Coronary artery (tissue), 2 donors: ENCODE measurements at regions not wholly inside any gene's neighbourhood (a gene's known extent, or its start where the extent isn't known, plus 50 kb on each side); places are given as distances from the start of the nearest gene placed in this dataset.

Experiments used
- DNase-seq: peaks from one replicate; pipeline ENCODE4 v3.0.0-alpha.2; 2017; ENCODE audit warnings: low spot score
- H3K27ac ChIP-seq, 2 donors: fragments of 200-600 bp; sonication (generic); one replicate each; pipeline ENCODE4 v1.5.1; 2016 to 2019
- H3K4me3 ChIP-seq: fragments of 200-600 bp; sonication (generic); 2 replicates; pipeline ENCODE4 v1.5.1; 2016; ENCODE audit warnings: mild to moderate bottlenecking, moderate library complexity
- TF ChIP-seq, protein P1 (sequence below): fragments of 200-600 bp; sonication (generic); IDR thresholded peaks from one replicate; pipeline ENCODE4 v1.5.1; 2019; ENCODE audit warnings: antibody characterized with exemption

DNA sequence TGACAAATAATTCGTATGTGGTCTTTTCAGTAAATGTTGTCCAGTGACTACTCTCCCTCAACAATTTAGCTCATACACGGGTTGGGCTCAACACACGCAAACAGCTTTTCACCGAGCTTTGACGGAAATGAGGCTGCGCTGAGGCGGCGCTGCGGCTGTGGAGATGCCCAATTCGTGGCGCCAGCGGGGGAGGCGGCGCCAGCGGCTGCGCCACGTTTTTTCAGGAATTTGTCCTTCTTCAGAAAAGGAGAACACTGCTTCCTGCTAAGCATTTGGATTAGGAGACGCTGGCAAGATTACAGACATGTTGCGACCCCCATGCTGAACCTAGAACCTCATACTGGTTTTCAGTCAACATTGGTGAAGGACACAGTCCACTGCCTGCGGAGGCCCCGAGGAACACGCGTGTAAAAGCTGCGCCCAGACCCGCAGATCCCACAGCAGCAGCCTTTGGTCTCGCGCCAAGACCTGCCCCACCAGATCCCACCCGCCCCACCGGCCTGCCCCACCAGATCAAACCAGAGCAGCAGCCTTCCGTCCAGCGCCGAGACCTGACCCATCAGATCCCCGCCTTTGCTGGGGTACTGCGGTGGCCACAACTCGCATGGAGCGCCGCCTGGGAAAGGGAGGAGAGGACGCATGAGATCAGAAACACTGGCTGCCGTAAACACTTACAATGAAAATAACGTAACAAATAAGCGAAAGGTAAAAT is 173.8 kb downstream of the TMEM18 start:
- TF ChIP-seq, protein P1, sequence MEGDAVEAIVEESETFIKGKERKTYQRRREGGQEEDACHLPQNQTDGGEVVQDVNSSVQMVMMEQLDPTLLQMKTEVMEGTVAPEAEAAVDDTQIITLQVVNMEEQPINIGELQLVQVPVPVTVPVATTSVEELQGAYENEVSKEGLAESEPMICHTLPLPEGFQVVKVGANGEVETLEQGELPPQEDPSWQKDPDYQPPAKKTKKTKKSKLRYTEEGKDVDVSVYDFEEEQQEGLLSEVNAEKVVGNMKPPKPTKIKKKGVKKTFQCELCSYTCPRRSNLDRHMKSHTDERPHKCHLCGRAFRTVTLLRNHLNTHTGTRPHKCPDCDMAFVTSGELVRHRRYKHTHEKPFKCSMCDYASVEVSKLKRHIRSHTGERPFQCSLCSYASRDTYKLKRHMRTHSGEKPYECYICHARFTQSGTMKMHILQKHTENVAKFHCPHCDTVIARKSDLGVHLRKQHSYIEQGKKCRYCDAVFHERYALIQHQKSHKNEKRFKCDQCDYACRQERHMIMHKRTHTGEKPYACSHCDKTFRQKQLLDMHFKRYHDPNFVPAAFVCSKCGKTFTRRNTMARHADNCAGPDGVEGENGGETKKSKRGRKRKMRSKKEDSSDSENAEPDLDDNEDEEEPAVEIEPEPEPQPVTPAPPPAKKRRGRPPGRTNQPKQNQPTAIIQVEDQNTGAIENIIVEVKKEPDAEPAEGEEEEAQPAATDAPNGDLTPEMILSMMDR: no peak
- Histone ChIP-seq H3K27ac (no peak overlapping the region), H3K4me3 (no peak overlapping the region)
- peak; percentile 57 for DNase-seq

- DNase-seq: peak; percentile 33
- TF ChIP-seq, protein P1: no peak
- Histone ChIP-seq H3K4me3 (no peak overlapping the region), H3K27ac (no peak overlapping the region)
These were observed 174.4 kb downstream of the TMEM18 start for GRCh38 chr2:502831-503230.

- H3K4me3 ChIP-seq: no peak overlapping the region
- TF ChIP-seq, protein P1: no peak
- DNase-seq: peak; percentile 36
- no peak overlapping the region for H3K27ac ChIP-seq
These were observed 175.5 kb downstream of the TMEM18 start for GRCh38 chr2:501667-502066.

DNA sequence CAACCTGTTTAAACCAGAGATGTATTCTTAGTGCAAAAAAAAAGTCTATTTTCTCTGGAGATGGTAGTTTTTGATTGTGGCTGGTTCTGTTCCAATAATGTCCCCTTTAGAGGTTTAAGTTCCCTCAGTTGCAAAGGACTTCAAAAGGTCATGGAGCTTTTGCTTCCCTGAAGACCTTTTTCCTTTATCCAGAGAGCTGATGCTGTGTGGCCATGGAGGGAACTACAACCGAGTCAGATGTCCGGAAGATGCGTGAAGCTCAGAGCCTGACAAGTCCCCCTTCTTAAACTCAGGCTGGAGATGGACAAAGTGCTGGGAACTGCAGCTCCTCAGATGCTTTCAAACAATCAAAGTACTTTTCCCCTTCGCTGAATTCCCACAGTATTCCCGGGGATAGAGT is 176.1 kb downstream of the TMEM18 start:
- TF ChIP-seq, protein P1: no peak
- Histone ChIP-seq H3K4me3 (no peak overlapping the region), H3K27ac (no peak overlapping the region)
- DNase-seq: no peak

- DNase-seq: peak; percentile 43
- H3K4me3 ChIP-seq: no peak overlapping the region
- H3K27ac ChIP-seq: no peak overlapping the region
- TF ChIP-seq, protein P1: no peak
These were observed 177.5 kb downstream of the TMEM18 start for GRCh38 chr2:499726-500125.

DNA sequence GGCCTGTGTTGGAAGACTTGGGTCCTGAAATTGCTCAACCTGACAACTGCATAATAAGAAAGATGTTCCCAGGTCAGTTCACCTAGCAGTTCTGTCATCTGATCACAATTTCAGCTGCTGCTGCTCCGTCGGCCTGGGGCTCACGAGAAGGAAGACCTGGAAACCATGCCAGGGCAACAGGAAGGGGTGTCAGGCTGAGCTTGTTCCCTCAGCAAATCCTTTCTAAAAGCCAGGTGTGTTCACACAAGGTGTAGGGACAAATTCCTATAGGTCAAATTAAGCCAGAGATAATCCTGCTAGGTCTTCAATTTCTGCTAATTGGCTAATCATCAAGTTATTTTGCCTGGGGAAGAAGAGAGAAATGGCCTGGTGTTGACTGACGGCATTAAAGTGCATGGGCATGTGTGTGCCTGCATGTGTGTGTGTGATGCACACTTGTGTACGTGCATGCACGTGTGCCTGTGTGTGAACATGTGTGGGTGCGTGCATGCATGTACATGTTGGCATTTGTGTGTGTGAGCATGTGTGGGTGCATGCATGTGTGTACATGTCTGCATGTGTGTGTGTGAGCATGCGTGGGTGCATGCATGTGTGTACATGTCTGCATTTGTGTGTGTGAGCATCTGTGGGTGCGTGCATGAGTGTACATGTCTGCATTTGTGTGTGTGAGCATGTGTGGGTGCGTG is 178.6 kb downstream of the TMEM18 start:
- TF ChIP-seq, protein P1: no peak
- Histone ChIP-seq H3K4me3 (no peak overlapping the region), H3K27ac (no peak overlapping the region)
- DNase-seq: peak; percentile 60
